ENCODE measurements at regions not wholly inside any gene's neighbourhood (a gene's known extent, or its start where the extent isn't known, plus 50 kb on each side); places are given as distances from the start of the nearest gene placed in this dataset.

- TF ChIP-seq EZH2 (IDR thresholded peaks at IDR 0.05; ENCODE audit: insufficient read depth, poor library complexity, severe bottlenecking) (no peak), EZH2phosphoT487 (IDR thresholded peaks at IDR 0.05; ENCODE audit: insufficient read depth, low read depth) (no peak)
These were observed 69.5 kb downstream of the NKX2-1 start for GRCh38 chr14:36450550-36450949.
